ENCODE measurements at regions not wholly inside any gene's neighbourhood (a gene's known extent, or its start where the extent isn't known, plus 50 kb on each side); places are given as distances from the start of the nearest gene placed in this dataset.

- no peak overlapping the region for H3K4me3 ChIP-seq (ENCODE audit: low read depth, poor library complexity, severe bottlenecking)
- DNase-seq (ENCODE audit: low spot score in 2 of 2), result no peak
- intact Hi-C loops (cut with DNase I; ENCODE audit: low total_unique reads), result no loop called here
- 82 to 90% methylated on average over 1 of the region's 1 CpG for WGBS, 2 donors
- no peak for TF ChIP-seq POLR2A (IDR thresholded peaks at IDR 0.05)
- TF ChIP-seq, protein P1, sequence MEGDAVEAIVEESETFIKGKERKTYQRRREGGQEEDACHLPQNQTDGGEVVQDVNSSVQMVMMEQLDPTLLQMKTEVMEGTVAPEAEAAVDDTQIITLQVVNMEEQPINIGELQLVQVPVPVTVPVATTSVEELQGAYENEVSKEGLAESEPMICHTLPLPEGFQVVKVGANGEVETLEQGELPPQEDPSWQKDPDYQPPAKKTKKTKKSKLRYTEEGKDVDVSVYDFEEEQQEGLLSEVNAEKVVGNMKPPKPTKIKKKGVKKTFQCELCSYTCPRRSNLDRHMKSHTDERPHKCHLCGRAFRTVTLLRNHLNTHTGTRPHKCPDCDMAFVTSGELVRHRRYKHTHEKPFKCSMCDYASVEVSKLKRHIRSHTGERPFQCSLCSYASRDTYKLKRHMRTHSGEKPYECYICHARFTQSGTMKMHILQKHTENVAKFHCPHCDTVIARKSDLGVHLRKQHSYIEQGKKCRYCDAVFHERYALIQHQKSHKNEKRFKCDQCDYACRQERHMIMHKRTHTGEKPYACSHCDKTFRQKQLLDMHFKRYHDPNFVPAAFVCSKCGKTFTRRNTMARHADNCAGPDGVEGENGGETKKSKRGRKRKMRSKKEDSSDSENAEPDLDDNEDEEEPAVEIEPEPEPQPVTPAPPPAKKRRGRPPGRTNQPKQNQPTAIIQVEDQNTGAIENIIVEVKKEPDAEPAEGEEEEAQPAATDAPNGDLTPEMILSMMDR (IDR thresholded peaks at IDR 0.05), result no peak
Measured at GRCh38 chr5:96074460-96074859, 112.8 kb upstream of the ELL2 start.

DNA sequence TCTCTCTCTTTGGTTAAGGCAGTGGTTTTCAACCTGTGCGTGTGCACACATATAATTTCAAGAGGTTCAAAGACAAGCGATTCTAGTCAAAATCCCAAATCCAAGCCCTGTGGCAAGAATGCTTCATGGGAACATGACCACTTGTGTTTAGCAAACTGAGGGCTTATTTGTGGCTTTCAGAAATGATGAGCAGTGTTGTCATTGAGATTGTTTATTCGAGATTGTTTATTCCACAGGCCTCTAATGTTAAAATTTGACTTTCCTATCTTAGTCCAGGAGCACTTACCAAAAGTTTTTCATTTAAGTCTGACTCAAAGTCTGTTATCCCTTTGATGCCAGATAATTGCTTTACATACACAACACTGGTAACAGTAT is 111.1 kb upstream of the ELL2 start:
- intact Hi-C loops (cut with DNase I; ENCODE audit: low total_unique reads), result no loop called here
- no peak for DNase-seq (ENCODE audit: low spot score in 2 of 2)
- 88 to 92% methylated on average over 3 of the region's 3 CpGs for WGBS, 2 donors
- no peak for TF ChIP-seq POLR2A (IDR thresholded peaks at IDR 0.05)
- TF ChIP-seq, protein P1 (IDR thresholded peaks at IDR 0.05), result no peak
- no peak overlapping the region for H3K4me3 ChIP-seq (ENCODE audit: low read depth, poor library complexity, severe bottlenecking)

DNA sequence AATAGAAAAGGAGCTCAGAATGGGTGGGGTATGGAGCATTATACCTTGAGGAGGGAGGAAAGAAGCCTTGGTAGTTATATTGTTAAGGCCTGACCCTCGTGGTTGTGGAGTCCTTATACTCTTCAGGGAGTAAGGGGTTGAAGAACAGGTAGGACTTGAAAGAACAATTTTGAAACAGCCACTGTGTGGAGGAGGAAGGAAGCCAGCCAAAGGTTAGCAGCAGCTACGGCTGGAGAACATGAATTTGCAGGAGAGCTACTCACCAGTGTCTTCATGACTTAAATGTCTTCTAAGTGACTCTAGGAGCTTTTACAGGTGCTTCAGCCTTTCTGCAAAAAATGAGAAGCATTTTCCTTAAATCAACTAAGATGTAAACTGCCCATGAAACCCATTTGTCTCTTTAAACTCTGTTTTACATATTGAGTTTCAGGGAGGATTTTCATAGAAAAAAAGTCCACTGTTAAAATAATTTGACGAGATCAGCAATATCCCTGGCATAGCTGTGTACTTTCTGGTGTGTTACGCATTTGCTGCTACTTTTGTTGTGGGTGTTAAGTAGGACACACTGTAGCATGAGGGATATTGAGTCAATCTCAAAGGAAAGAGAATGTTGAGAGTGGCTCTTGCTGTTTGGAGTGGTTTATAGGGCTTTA is 110.6 kb upstream of the ELL2 start:
- intact Hi-C loops (cut with DNase I; ENCODE audit: low total_unique reads), result no loop called here
- 53 to 66% methylated on average over 4 of the region's 4 CpGs for WGBS, 2 donors
- no peak for DNase-seq (ENCODE audit: low spot score in 2 of 2)
- no peak overlapping the region for H3K4me3 ChIP-seq (ENCODE audit: low read depth, poor library complexity, severe bottlenecking)
- TF ChIP-seq POLR2A (IDR thresholded peaks at IDR 0.05), result no peak
- TF ChIP-seq, protein P1 (IDR thresholded peaks at IDR 0.05), result no peak

DNA sequence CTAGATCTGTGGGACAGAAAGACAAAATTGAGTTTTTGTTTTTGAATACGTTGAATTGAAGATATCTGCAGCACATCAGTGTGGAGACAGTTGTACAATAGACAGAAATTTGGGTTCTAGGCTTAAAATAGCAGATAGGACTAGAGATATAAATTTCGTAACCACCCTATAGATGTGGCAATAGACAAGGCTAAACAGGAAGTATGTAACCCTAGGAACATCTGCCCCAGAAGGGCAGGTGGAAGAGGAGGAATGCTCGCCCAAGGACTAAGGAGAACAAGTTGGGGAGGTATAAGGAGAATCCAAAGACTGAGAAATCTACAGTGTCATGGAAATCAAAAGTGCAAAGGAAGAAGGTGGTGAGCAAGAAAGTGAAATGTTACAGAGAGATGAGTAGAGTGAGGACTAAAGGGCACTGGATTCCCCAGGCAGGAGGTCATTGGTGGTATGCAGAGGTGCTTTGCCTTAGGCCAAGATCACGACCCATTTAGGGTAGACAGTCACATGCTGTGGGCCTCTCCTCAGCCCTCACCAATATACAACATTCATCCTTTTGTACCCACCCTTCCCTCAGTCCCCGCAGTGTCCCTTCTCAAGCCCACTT is 109.1 kb upstream of the ELL2 start:
- intact Hi-C loops (cut with DNase I; ENCODE audit: low total_unique reads), result no loop called here
- no peak for DNase-seq (ENCODE audit: low spot score in 2 of 2)
- TF ChIP-seq, protein P1 (IDR thresholded peaks at IDR 0.05), result no peak
- no peak for TF ChIP-seq POLR2A (IDR thresholded peaks at IDR 0.05)
- H3K4me3 ChIP-seq (ENCODE audit: low read depth, poor library complexity, severe bottlenecking), result no peak overlapping the region
- WGBS, 2 donors, result 73 to 78% methylated on average over 5 of the region's 5 CpGs

DNA sequence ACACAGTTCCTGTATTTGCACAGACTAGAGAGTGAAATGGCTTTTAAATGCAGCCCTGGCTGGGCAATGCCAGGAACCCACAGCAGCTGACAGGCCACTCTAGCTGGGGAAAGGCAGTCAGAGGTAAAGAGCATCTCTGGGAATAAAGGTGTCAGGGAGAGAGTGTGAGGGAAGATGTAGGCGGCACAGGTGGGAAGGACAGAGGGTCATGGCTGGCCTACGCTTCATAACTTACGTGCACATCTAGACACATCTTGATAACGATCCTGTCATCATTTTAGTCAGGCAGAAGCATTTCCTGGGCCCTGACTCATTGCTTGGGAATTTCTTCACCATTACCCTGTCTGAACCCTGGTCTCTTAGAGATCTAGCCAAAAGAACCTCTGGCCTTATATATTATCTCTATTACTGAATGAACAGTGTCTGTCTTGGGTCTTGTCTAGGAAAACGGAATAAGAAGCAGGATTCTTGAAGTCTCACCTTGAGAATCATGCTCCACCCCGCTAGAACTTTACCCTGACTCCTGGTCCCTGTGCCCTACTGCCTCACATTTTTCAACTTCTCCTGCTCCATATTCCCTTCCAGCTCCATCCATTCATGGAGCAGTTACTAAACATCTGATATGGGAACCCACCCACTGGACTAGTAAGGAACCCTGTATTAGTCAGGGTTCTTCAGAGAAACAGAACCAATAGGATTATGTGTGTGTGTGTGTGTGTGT is 106.4 kb upstream of the ELL2 start:
- intact Hi-C loops (cut with DNase I; ENCODE audit: low total_unique reads), result no loop called here
- WGBS, 2 donors, result 57% methylated on average over 6 of the region's 6 CpGs
- no peak overlapping the region for H3K4me3 ChIP-seq (ENCODE audit: low read depth, poor library complexity, severe bottlenecking)
- no peak for TF ChIP-seq POLR2A (IDR thresholded peaks at IDR 0.05)
- TF ChIP-seq, protein P1 (IDR thresholded peaks at IDR 0.05), result no peak
- no peak for DNase-seq (ENCODE audit: low spot score in 2 of 2)

All from lower leg skin (tissue), 4 donors.